ENCODE measurements at regions not wholly inside any gene's neighbourhood (a gene's known extent, or its start where the extent isn't known, plus 50 kb on each side); places are given as distances from the start of the nearest gene placed in this dataset.

DNA sequence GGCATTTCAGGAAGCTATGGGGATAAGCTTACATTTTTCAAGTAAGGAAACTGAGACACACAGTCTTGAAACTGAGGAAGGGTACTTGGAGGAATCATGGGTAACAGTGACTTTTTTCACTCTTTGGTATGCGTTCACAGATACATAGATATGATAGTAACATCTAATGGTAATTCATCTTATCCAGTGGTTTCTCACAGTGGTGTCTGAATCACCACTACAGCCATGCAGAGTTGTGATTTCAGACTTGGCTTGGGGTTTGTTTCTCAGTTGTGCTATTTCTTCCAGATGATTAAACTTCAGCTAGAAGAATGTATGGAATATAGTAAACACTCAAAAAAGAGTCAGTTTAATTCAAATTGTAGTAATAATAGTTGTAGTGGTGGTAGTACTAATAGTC, 239.1 kb upstream of the NUDT12 start:
- TF ChIP-seq, protein P1, sequence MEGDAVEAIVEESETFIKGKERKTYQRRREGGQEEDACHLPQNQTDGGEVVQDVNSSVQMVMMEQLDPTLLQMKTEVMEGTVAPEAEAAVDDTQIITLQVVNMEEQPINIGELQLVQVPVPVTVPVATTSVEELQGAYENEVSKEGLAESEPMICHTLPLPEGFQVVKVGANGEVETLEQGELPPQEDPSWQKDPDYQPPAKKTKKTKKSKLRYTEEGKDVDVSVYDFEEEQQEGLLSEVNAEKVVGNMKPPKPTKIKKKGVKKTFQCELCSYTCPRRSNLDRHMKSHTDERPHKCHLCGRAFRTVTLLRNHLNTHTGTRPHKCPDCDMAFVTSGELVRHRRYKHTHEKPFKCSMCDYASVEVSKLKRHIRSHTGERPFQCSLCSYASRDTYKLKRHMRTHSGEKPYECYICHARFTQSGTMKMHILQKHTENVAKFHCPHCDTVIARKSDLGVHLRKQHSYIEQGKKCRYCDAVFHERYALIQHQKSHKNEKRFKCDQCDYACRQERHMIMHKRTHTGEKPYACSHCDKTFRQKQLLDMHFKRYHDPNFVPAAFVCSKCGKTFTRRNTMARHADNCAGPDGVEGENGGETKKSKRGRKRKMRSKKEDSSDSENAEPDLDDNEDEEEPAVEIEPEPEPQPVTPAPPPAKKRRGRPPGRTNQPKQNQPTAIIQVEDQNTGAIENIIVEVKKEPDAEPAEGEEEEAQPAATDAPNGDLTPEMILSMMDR (IDR thresholded peaks at IDR 0.05) = no peak
- TF ChIP-seq USF1 (IDR thresholded peaks at IDR 0.05; ENCODE audit: borderline replicate concordance, low read depth) (no peak), NRF1 (IDR thresholded peaks at IDR 0.05; ENCODE audit: low read depth, low read length) (no peak), FOXJ3 (CRISPR knock-in tag; IDR thresholded peaks at IDR 0.05) (no peak), EZH2phosphoT487 (IDR thresholded peaks at IDR 0.05; ENCODE audit: borderline replicate concordance, low read depth) (no peak), USF2 (IDR thresholded peaks at IDR 0.05; ENCODE audit: borderline replicate concordance, low read depth, low read length) (no peak), TEAD4 (IDR thresholded peaks at IDR 0.05; ENCODE audit: borderline replicate concordance, insufficient read depth) (no peak), REST (IDR thresholded peaks at IDR 0.05; ENCODE audit: low read depth, low read length) (no peak)
- TF ChIP-seq, protein P2, sequence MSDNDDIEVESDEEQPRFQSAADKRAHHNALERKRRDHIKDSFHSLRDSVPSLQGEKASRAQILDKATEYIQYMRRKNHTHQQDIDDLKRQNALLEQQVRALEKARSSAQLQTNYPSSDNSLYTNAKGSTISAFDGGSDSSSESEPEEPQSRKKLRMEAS (IDR thresholded peaks at IDR 0.05; ENCODE audit: low read depth) = no peak
